Esophagus muscularis mucosa (tissue), 4 donors: ENCODE measurements at regions not wholly inside any gene's neighbourhood (a gene's known extent, or its start where the extent isn't known, plus 50 kb on each side); places are given as distances from the start of the nearest gene placed in this dataset.

ENCODE experiments used
- DNase-seq: peaks from one replicate; pipeline ENCODE4 v3.0.0-alpha.2; 2017; ENCODE audit errors: extremely low spot score
- H3K27ac ChIP-seq, 4 donors: fragments of 200-600 bp; sonication (generic); replicated peaks in 1 of 4; 1 replicate in 3 of 4; 2 replicates in 1 of 4; pipeline ENCODE4 v1.5.1; 2016 to 2019; ENCODE audit warnings: mild to moderate bottlenecking in 1 of 4
- H3K27me3 ChIP-seq, 4 donors: fragments of 200-600 bp; sonication (generic); one replicate each; pipeline versions ENCODE4 v1.5.1 to v1.6.0; 2016 to 2019
- H3K36me3 ChIP-seq, 4 donors: fragments of 200-600 bp; sonication (generic); one replicate each; pipeline ENCODE4 v1.5.1; 2016 to 2019
- H3K4me1 ChIP-seq, 4 donors: fragments of 200-600 bp; sonication (generic); one replicate each; pipeline ENCODE4 v1.5.1; 2016 to 2019
- H3K4me3 ChIP-seq, 4 donors: fragments of 200-600 bp; sonication (generic); 1 replicate in 2 of 4; 2 replicates in 2 of 4; pipeline ENCODE4 v1.5.1; 2016 to 2019; ENCODE audit warnings: mild to moderate bottlenecking in 4 of 4, moderate library complexity in 1 of 4
- H3K9me3 ChIP-seq, 4 donors: fragments of 200-600 bp; sonication (generic); 1 replicate in 3 of 4; 2 replicates in 1 of 4; pipeline ENCODE4 v1.5.1; 2016 to 2019
- CTCF ChIP-seq, 3 experiments: fragments of 200-600 bp in 2 of 3; fragments of 450-650 bp in 1 of 3; sonication (generic) in 2 of 3; IDR thresholded peaks; one replicate each; pipeline ENCODE4 v1.5.1; 2017 to 2019; ENCODE audit warnings: antibody characterized with exemption in 3 of 3, mild to moderate bottlenecking in 2 of 3, moderate library complexity in 1 of 3
- EP300 ChIP-seq: sonication (generic); formaldehyde crosslinking; IDR thresholded peaks from one replicate; pipeline ENCODE4 v1.6.1; 2017; ENCODE audit warnings: antibody characterized with exemption
- POLR2A ChIP-seq: fragments of 450-650 bp; IDR thresholded peaks from one replicate; pipeline ENCODE4 v1.6.1; 2017; ENCODE audit warnings: antibody characterized with exemption, moderate library complexity, mild to moderate bottlenecking, low read depth
- POLR2AphosphoS5 ChIP-seq, 2 donors: sonication (generic); formaldehyde crosslinking; IDR thresholded peaks; one replicate each; pipeline ENCODE4 v1.6.1; 2017; ENCODE audit warnings: antibody characterized with exemption in 2 of 2
- WGBS: methylation state at CpG from one replicate; pipeline ENCODE4 v1.1.5; 2018; 5-methylcytosine and 5-hydroxymethylcytosine counted together
- intact Hi-C: fragments of 100-400 bp; cut with DNase I; formaldehyde crosslinking; loops from one replicate; pipeline ENCODE4 v1.15.1; 2023

GRCh38 chr4:187883049-187883448 is 112.5 kb upstream of the ZFP42 start:
- no peak for DNase-seq
- Histone ChIP-seq H3K9me3 (peaks cover 0 to 3% (median 0%) of the 10 kb centered on the region in 4 donors), H3K4me1 (no peaks in the 10 kb centered on the region), H3K27ac (no peak overlapping the region), H3K36me3 (no peaks in the 10 kb centered on the region), H3K27me3 (no peaks in the 10 kb centered on the region), H3K4me3 (no peak overlapping the region)
- TF ChIP-seq POLR2A, result no peak
- TF ChIP-seq POLR2AphosphoS5 (IDR thresholded peaks at IDR 0.05), result no peak
- no peak for TF ChIP-seq CTCF (IDR thresholded peaks at IDR 0.05)
- no peak for TF ChIP-seq EP300
- WGBS, result 62% methylated on average over 2 of the region's 2 CpGs
- intact Hi-C loops, result no loop called here

GRCh38 chr4:187883836-187884475 is 111.6 kb upstream of the ZFP42 start:
- H3K4me1 ChIP-seq, result no peaks in the 10 kb centered on the region
- intact Hi-C loops, result no loop called here
- peaks cover 0 to 3% (median 0%) of the 10 kb centered on the region in 4 donors for H3K9me3 ChIP-seq
- no peak for DNase-seq
- H3K27ac ChIP-seq, result no peak overlapping the region
- H3K4me3 ChIP-seq, result no peak overlapping the region
- H3K36me3 ChIP-seq, result no peaks in the 10 kb centered on the region
- no peaks in the 10 kb centered on the region for H3K27me3 ChIP-seq
- 80% methylated on average over 5 of the region's 8 CpGs for WGBS
- TF ChIP-seq EP300, result no peak
- no peak for TF ChIP-seq POLR2AphosphoS5 (IDR thresholded peaks at IDR 0.05)
- no peak for TF ChIP-seq CTCF (IDR thresholded peaks at IDR 0.05)
- no peak for TF ChIP-seq POLR2A

GRCh38 chr4:187887906-187888305 is 107.7 kb upstream of the ZFP42 start:
- Histone ChIP-seq H3K4me3 (no peak overlapping the region), H3K36me3 (no peaks in the 10 kb centered on the region), H3K27ac (no peak overlapping the region), H3K4me1 (no peaks in the 10 kb centered on the region), H3K9me3 (peaks cover 0 to 3% (median 0%) of the 10 kb centered on the region in 4 donors), H3K27me3 (no peaks in the 10 kb centered on the region)
- 59% methylated on average over 2 of the region's 2 CpGs for WGBS
- intact Hi-C loops, result no loop called here
- TF ChIP-seq CTCF (IDR thresholded peaks at IDR 0.05) (no peak), POLR2AphosphoS5 (IDR thresholded peaks at IDR 0.05) (no peak), EP300 (no peak), POLR2A (no peak)
- DNase-seq, result no peak

GRCh38 chr4:187889651-187890050 is 105.9 kb upstream of the ZFP42 start:
- no peaks in the 10 kb centered on the region for H3K36me3 ChIP-seq
- H3K9me3 ChIP-seq, result peaks cover 0 to 3% (median 0%) of the 10 kb centered on the region in 4 donors
- intact Hi-C loops, result no loop called here
- H3K4me3 ChIP-seq, result no peak overlapping the region
- no peak for DNase-seq
- TF ChIP-seq POLR2A (no peak), CTCF (IDR thresholded peaks at IDR 0.05) (no peak), POLR2AphosphoS5 (IDR thresholded peaks at IDR 0.05) (no peak), EP300 (no peak)
- no peak overlapping the region for H3K27ac ChIP-seq
- H3K4me1 ChIP-seq, result no peaks in the 10 kb centered on the region
- no peaks in the 10 kb centered on the region for H3K27me3 ChIP-seq
- WGBS, result 89% methylated on average over 6 of the region's 6 CpGs

GRCh38 chr4:187893418-187893817 is 102.2 kb upstream of the ZFP42 start:
- Histone ChIP-seq H3K4me1 (no peaks in the 10 kb centered on the region), H3K36me3 (no peaks in the 10 kb centered on the region), H3K9me3 (no peaks in the 10 kb centered on the region), H3K27me3 (no peaks in the 10 kb centered on the region), H3K4me3 (no peak overlapping the region), H3K27ac (no peak overlapping the region)
- WGBS, result 78% methylated on average over 5 of the region's 5 CpGs
- TF ChIP-seq POLR2AphosphoS5 (IDR thresholded peaks at IDR 0.05) (no peak), EP300 (no peak), CTCF (IDR thresholded peaks at IDR 0.05) (no peak), POLR2A (no peak)
- no peak for DNase-seq
- intact Hi-C loops, result no loop called here
